ENCODE measurements at regions not wholly inside any gene's neighbourhood (a gene's known extent, or its start where the extent isn't known, plus 50 kb on each side); places are given as distances from the start of the nearest gene placed in this dataset.

- Histone ChIP-seq H3K4me1 (no peaks in the 10 kb centered on the region), H3K4me3 (no peak overlapping the region), H3K27ac (no peak overlapping the region), H3K9me3 (no peaks in the 10 kb centered on the region), H3K27me3 (no peaks in the 10 kb centered on the region), H3K36me3 (no peaks in the 10 kb centered on the region)
- TF ChIP-seq POLR2A (IDR thresholded peaks at IDR 0.05) (no peak), POLR2AphosphoS5 (IDR thresholded peaks at IDR 0.05) (no peak), CTCF (IDR thresholded peaks at IDR 0.05) (no peak), EP300 (IDR thresholded peaks at IDR 0.05) (no peak)
- DNase-seq (no peak), ATAC-seq (ENCODE audit: low FRiP score in 2 of 2) (no peak)
- WGBS, 2 donors: 65 to 66% methylated on average over 7 of the region's 7 CpGs
These were observed 284.2 kb upstream of the SOX5 start for GRCh38 chr12:24233519-24234246.

GRCh38 chr12:24232531-24232930 is 283.1 kb upstream of the SOX5 start:
- H3K4me3 ChIP-seq: no peak overlapping the region
- no peaks in the 10 kb centered on the region for H3K4me1 ChIP-seq
- DNase-seq (no peak), ATAC-seq (ENCODE audit: low FRiP score in 2 of 2) (no peak)
- no peak for TF ChIP-seq POLR2AphosphoS5 (IDR thresholded peaks at IDR 0.05)
- TF ChIP-seq EP300 (IDR thresholded peaks at IDR 0.05): no peak
- no peak for TF ChIP-seq CTCF (IDR thresholded peaks at IDR 0.05)
- TF ChIP-seq POLR2A (IDR thresholded peaks at IDR 0.05): no peak
- 84 to 92% methylated on average over 2 of the region's 2 CpGs for WGBS, 2 donors
- no peaks in the 10 kb centered on the region for H3K27me3 ChIP-seq
- no peaks in the 10 kb centered on the region for H3K36me3 ChIP-seq
- H3K27ac ChIP-seq: no peak overlapping the region
- H3K9me3 ChIP-seq: no peaks in the 10 kb centered on the region

- H3K27me3 ChIP-seq: no peaks in the 10 kb centered on the region
- H3K36me3 ChIP-seq: no peaks in the 10 kb centered on the region
- DNase-seq: no peak
- 89 to 95% methylated on average over 5 of the region's 5 CpGs for WGBS, 2 donors
- ATAC-seq (ENCODE audit: low FRiP score in 2 of 2): no peak
- H3K4me1 ChIP-seq: peaks cover 0 to 7% (median 3%) of the 10 kb centered on the region in 4 donors
- H3K27ac ChIP-seq: no peak overlapping the region
- TF ChIP-seq EP300 (IDR thresholded peaks at IDR 0.05) (no peak), POLR2A (IDR thresholded peaks at IDR 0.05) (no peak), CTCF (IDR thresholded peaks at IDR 0.05) (no peak), POLR2AphosphoS5 (IDR thresholded peaks at IDR 0.05) (no peak)
- no peak overlapping the region for H3K4me3 ChIP-seq
- H3K9me3 ChIP-seq: no peaks in the 10 kb centered on the region
These were observed 281.8 kb upstream of the SOX5 start for GRCh38 chr12:24231298-24231697.

- H3K36me3 ChIP-seq: no peaks in the 10 kb centered on the region
- ATAC-seq (ENCODE audit: low FRiP score in 2 of 2): no peak
- no peak overlapping the region for H3K27ac ChIP-seq
- 60 to 72% methylated on average over 8 of the region's 8 CpGs for WGBS, 2 donors
- H3K4me3 ChIP-seq: no peak overlapping the region
- H3K27me3 ChIP-seq: no peaks in the 10 kb centered on the region
- TF ChIP-seq CTCF (IDR thresholded peaks at IDR 0.05): no peak
- TF ChIP-seq POLR2A (IDR thresholded peaks at IDR 0.05): no peak
- no peak for TF ChIP-seq POLR2AphosphoS5 (IDR thresholded peaks at IDR 0.05)
- TF ChIP-seq EP300 (IDR thresholded peaks at IDR 0.05): no peak
- peaks cover 0 to 7% (median 3%) of the 10 kb centered on the region in 4 donors for H3K4me1 ChIP-seq
- no peak for DNase-seq
- no peaks in the 10 kb centered on the region for H3K9me3 ChIP-seq
These were observed 280.7 kb upstream of the SOX5 start for GRCh38 chr12:24230061-24230701.

Measured in upper lobe of left lung (tissue), 6 donors.